ENCODE measurements at regions not wholly inside any gene's neighbourhood (a gene's known extent, or its start where the extent isn't known, plus 50 kb on each side); places are given as distances from the start of the nearest gene placed in this dataset.

- no peak for DNase-seq
Observed at GRCh38 chr1:58380345-58380744, 166.2 kb downstream of the OMA1 start.

- no peak for DNase-seq
Observed at GRCh38 chr1:58367217-58367616, 179.3 kb downstream of the OMA1 start.

GRCh38 chr1:58365328-58365727 is 181.2 kb downstream of the OMA1 start:
- no peak for DNase-seq

GRCh38 chr1:58363585-58363984 is 182.9 kb downstream of the OMA1 start:
- no peak for DNase-seq

- DNase-seq: no peak
Observed at GRCh38 chr1:58361134-58361533, 185.4 kb downstream of the OMA1 start.

- no peak for DNase-seq
Observed at GRCh38 chr1:58358346-58358745, 188.2 kb downstream of the OMA1 start.

- no peak for DNase-seq
Observed at GRCh38 chr1:58356402-58356801, 190.1 kb downstream of the OMA1 start.

- no peak for DNase-seq
Observed at GRCh38 chr1:58353168-58353567, 193.4 kb downstream of the OMA1 start.

- DNase-seq: no peak
Observed at GRCh38 chr1:58352476-58353092, 193.9 kb downstream of the OMA1 start.

- no peak for DNase-seq
Observed at GRCh38 chr1:58346036-58346355, 200.5 kb downstream of the OMA1 start.

- no peak for DNase-seq
Observed at GRCh38 chr1:58345215-58346035, 201.1 kb downstream of the OMA1 start.

GRCh38 chr1:58340185-58340584 is 206.3 kb downstream of the OMA1 start:
- no peak for DNase-seq

- DNase-seq: no peak
Observed at GRCh38 chr1:58338081-58338480, 208.4 kb downstream of the OMA1 start.

GRCh38 chr1:58333511-58333910 is 213.0 kb downstream of the OMA1 start:
- peak; percentile 3 to 13 for DNase-seq

- no peak for DNase-seq
Observed at GRCh38 chr1:58331156-58331555, 215.4 kb downstream of the OMA1 start.

- no peak for DNase-seq
Observed at GRCh38 chr1:58325866-58326265, 220.7 kb downstream of the OMA1 start.

- DNase-seq: no peak
Observed at GRCh38 chr1:58324558-58324957, 222.0 kb downstream of the OMA1 start.

GRCh38 chr1:58318157-58319005 is 228.1 kb downstream of the OMA1 start:
- DNase-seq: no peak

GRCh38 chr1:58317694-58318093 is 228.8 kb downstream of the OMA1 start:
- DNase-seq: no peak

GRCh38 chr1:58317086-58317485 is 229.4 kb downstream of the OMA1 start:
- no peak for DNase-seq

- DNase-seq: no peak
Observed at GRCh38 chr1:58316141-58316540, 230.4 kb downstream of the OMA1 start.

GRCh38 chr1:58312971-58313563 is 233.5 kb downstream of the OMA1 start:
- no peak for DNase-seq
